Stomach (tissue), 8 donors: ENCODE measurements at regions not wholly inside any gene's neighbourhood (a gene's known extent, or its start where the extent isn't known, plus 50 kb on each side); places are given as distances from the start of the nearest gene placed in this dataset.

ENCODE experiments used
- DNase-seq, 2 donors: peaks; one replicate each; pipeline versions ENCODE4 v3.0.0 to v3.0.0-alpha.2; 2013 to 2019
- H3K27ac ChIP-seq, 5 donors: fragments of 200-600 bp in 4 of 5; sonication (generic) in 4 of 5; one replicate each; pipeline ENCODE4 v1.5.1; 2013 to 2019; ENCODE audit warnings: mild to moderate bottlenecking in 1 of 5, moderate library complexity in 1 of 5
- H3K27me3 ChIP-seq, 3 donors: fragments of 200-600 bp; sonication (generic); one replicate each; pipeline ENCODE4 v1.5.1; 2017 to 2019; ENCODE audit warnings: mixed run types in 1 of 3
- H3K36me3 ChIP-seq, 4 donors: fragments of 200-600 bp; sonication (generic); 1 replicate in 3 of 4; 2 replicates in 1 of 4; pipeline ENCODE4 v1.5.1; 2016 to 2019
- H3K4me1 ChIP-seq, 4 donors: fragments of 200-600 bp; sonication (generic); one replicate each; pipeline ENCODE4 v1.5.1; 2016 to 2019
- H3K4me3 ChIP-seq, 4 donors: fragments of 200-600 bp; sonication (generic) in 3 of 4; one replicate each; pipeline ENCODE4 v1.5.1; 2016 to 2019; ENCODE audit warnings: mild to moderate bottlenecking in 1 of 4
- H3K9me3 ChIP-seq, 4 donors: fragments of 200-600 bp; sonication (generic); one replicate each; pipeline ENCODE4 v1.5.1; 2016 to 2019
- EP300 ChIP-seq: sonication (generic); formaldehyde crosslinking; IDR thresholded peaks from one replicate; pipeline ENCODE4 v1.6.1; 2017; ENCODE audit warnings: antibody characterized with exemption
- POLR2A ChIP-seq, 4 donors: fragments of 450-650 bp; IDR thresholded peaks; one replicate each; pipeline ENCODE4 v1.6.1; 2016; ENCODE audit warnings: antibody characterized with exemption in 4 of 4, control low read depth in 2 of 4, mild to moderate bottlenecking in 1 of 4, moderate library complexity in 1 of 4
- POLR2AphosphoS5 ChIP-seq, 3 donors: sonication (generic); formaldehyde crosslinking; IDR thresholded peaks; one replicate each; pipeline ENCODE4 v1.6.1; 2016; ENCODE audit warnings: antibody characterized with exemption in 3 of 3
- WGBS, 5 donors: extraction: QIAGEN DNeasy Blood & Tissue Kit in 3 of 5; methylation state at CpG; one replicate each; pipeline versions ENCODE4 v1.1.5 to v1.1.7; 2013 to 2018; 5-methylcytosine and 5-hydroxymethylcytosine counted together
- intact Hi-C: fragments of 100-400 bp; cut with DNase I; formaldehyde crosslinking; loops from one replicate; pipeline ENCODE4 v1.15.1; 2023; ENCODE audit warnings: low total_unique reads
- TF ChIP-seq, protein P1 (sequence below), 7 experiments: fragments of 450-650 bp in 4 of 7; fragments of 200-600 bp in 3 of 7; sonication (generic) in 3 of 7; IDR thresholded peaks; one replicate each; pipeline ENCODE4 v1.5.1; 2016 to 2019; ENCODE audit warnings: antibody characterized with exemption in 7 of 7, control low read depth in 2 of 7, mild to moderate bottlenecking in 1 of 7
- donor health status: healthy with polysubstance abuse.
- donor health status: Bipolar disorder and iron deficiency.
- donor health status: healthy.

DNA sequence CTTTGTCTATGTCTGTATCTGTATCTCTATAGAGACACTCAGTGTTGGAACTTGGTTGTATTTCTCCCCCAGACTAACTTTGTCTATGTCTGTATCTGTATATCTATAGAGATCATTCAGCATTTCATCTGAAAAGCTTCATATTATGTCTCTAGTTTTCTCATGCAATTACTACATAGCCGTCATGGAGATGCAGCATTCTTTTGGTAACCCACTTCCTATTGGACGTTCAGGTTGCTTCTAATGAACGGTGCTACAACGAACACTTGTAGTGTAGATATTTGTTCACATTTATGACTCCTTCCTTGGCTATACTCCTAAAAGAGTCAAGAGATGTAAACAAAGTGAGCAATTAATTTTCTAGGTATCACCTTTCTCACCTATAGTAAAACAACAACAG is 81.5 kb upstream of the KCNA1 start:
- DNase-seq, result no peak
- Histone ChIP-seq H3K4me1 (no peaks in the 10 kb centered on the region), H3K36me3 (no peaks in the 10 kb centered on the region), H3K27me3 (peaks cover 0 to 45% (median 0%) of the 10 kb centered on the region in 3 donors), H3K9me3 (peaks cover 0 to 7% (median 4%) of the 10 kb centered on the region in 4 donors), H3K4me3 (no peak overlapping the region), H3K27ac (no peak overlapping the region)
- WGBS, 5 donors, result 44 to 70% (median 52%) methylated on average over 4 of the region's 4 CpGs
- TF ChIP-seq EP300 (no peak), POLR2A (IDR thresholded peaks at IDR 0.05) (no peak)
- TF ChIP-seq, protein P1, sequence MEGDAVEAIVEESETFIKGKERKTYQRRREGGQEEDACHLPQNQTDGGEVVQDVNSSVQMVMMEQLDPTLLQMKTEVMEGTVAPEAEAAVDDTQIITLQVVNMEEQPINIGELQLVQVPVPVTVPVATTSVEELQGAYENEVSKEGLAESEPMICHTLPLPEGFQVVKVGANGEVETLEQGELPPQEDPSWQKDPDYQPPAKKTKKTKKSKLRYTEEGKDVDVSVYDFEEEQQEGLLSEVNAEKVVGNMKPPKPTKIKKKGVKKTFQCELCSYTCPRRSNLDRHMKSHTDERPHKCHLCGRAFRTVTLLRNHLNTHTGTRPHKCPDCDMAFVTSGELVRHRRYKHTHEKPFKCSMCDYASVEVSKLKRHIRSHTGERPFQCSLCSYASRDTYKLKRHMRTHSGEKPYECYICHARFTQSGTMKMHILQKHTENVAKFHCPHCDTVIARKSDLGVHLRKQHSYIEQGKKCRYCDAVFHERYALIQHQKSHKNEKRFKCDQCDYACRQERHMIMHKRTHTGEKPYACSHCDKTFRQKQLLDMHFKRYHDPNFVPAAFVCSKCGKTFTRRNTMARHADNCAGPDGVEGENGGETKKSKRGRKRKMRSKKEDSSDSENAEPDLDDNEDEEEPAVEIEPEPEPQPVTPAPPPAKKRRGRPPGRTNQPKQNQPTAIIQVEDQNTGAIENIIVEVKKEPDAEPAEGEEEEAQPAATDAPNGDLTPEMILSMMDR (IDR thresholded peaks at IDR 0.05), result no peak
- intact Hi-C loops, result no loop called here

DNA sequence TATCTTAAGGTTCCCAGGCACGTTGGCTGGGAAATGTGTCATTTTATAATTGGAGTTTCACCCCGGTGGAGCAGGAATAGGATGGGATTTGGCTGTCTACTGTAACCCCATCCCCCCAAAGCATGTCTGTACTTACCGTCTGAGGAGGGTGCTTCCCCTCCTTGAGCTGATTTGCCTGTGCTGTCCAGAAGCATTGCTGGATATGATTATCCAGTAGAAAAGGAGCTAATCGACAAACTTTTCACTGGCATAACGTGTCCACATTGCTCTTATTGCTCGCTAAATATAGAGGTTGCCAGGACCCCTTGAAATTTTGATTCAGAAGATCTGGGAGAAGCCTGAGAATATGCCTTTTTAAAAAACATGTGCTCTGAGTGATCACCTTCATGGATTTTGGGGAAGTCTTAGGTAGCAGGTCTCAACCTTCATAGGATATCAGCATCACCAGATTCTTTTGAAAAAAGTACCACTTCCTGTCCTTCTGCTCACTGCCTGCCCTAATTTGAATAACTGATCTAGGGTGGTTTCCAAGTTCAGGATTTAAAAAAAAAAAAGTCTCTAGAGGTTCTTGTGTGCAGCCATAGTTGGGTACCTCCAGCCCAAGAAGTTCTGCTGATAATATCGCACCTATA is 80.4 kb upstream of the KCNA1 start:
- WGBS, 5 donors, result 61 to 69% (median 65%) methylated on average over 7 of the region's 7 CpGs
- intact Hi-C loops, result no loop called here
- Histone ChIP-seq H3K27ac (no peak overlapping the region), H3K27me3 (peaks cover 0 to 40% (median 0%) of the 10 kb centered on the region in 3 donors), H3K4me1 (no peaks in the 10 kb centered on the region), H3K9me3 (peaks cover 0 to 10% (median 7%) of the 10 kb centered on the region in 4 donors), H3K4me3 (no peak overlapping the region), H3K36me3 (no peaks in the 10 kb centered on the region)
- TF ChIP-seq POLR2A (IDR thresholded peaks at IDR 0.05) (no peak), POLR2AphosphoS5 (IDR thresholded peaks at IDR 0.05) (no peak), EP300 (no peak)
- TF ChIP-seq, protein P1 (IDR thresholded peaks at IDR 0.05), result no peak
- no peak for DNase-seq

DNA sequence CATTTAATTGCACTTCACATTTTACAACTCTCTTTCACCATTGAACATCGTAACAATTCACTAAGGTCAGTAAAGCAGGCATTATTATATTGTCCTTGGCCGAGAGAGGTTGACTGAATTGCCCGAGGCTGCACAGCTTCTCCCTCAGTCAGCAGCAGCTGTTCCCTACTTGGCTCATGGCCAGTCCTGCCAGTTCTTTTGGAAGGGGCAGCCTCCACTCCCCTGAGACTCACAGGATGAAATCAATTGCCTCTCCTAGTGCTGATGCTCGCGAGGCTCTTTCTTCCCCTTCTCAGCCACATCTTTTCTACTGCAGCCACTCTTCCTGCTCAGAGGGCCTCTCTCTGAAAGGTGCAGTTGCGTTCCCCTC is 79.9 kb upstream of the KCNA1 start:
- DNase-seq, result no peak
- intact Hi-C loops, result no loop called here
- no peak overlapping the region for H3K4me3 ChIP-seq
- TF ChIP-seq, protein P1 (IDR thresholded peaks at IDR 0.05), result no peak
- TF ChIP-seq POLR2A (IDR thresholded peaks at IDR 0.05), result no peak
- no peak for TF ChIP-seq POLR2AphosphoS5 (IDR thresholded peaks at IDR 0.05)
- no peak for TF ChIP-seq EP300
- no peaks in the 10 kb centered on the region for H3K4me1 ChIP-seq
- no peak overlapping the region for H3K27ac ChIP-seq
- peaks cover 0 to 36% (median 0%) of the 10 kb centered on the region in 3 donors for H3K27me3 ChIP-seq
- H3K9me3 ChIP-seq, result peaks cover 0 to 10% (median 7%) of the 10 kb centered on the region in 4 donors
- H3K36me3 ChIP-seq, result no peaks in the 10 kb centered on the region
- 42 to 79% (median 62%) methylated on average over 6 of the region's 6 CpGs for WGBS, 5 donors

DNA sequence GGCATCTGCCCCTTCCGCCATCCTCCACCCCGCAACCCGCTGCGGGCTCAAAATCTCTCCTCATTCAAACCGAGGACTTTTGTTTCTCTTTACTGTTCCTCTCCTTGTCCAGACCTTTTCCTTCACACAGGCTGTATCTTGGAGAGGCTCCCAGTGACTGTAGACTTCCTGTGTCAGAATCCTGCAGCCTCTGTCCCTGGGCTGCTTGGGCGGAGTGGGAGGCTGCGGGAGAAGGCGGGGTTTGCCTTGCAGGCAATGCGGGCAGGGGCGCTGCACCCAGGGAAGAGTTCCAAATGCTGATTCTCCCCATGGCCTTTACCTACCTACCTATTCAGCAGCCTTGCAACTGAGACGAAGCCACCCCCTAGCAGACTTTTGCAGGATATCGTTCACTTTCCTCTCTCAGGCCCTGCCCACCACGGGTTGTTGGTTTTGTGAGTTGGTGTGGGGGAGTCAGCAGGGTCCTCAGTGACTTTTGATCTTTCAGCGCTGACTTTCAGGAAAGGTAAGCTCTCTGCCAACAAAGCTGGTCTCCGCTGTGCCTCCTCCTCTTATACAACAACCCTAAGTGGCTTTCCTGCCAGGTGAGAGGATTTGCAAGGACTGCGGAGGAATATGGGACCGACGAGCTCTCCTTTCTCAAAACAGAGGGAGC is 79.0 kb upstream of the KCNA1 start:
- Histone ChIP-seq H3K4me3 (no peak overlapping the region), H3K9me3 (peaks cover 0 to 10% (median 7%) of the 10 kb centered on the region in 4 donors), H3K36me3 (no peaks in the 10 kb centered on the region), H3K27ac (no peak overlapping the region), H3K4me1 (no peaks in the 10 kb centered on the region), H3K27me3 (peaks cover 0 to 36% (median 0%) of the 10 kb centered on the region in 3 donors)
- 48 to 75% (median 63%) methylated on average over 18 of the region's 18 CpGs for WGBS, 5 donors
- DNase-seq, result peak in 1 of 2 donors; percentile 63
- TF ChIP-seq EP300 (no peak), POLR2A (IDR thresholded peaks at IDR 0.05) (no peak), POLR2AphosphoS5 (IDR thresholded peaks at IDR 0.05) (no peak)
- TF ChIP-seq, protein P1 (IDR thresholded peaks at IDR 0.05), result no peak
- intact Hi-C loops, result no loop called here
